ENCODE measurements at regions not wholly inside any gene's neighbourhood (a gene's known extent, or its start where the extent isn't known, plus 50 kb on each side); places are given as distances from the start of the nearest gene placed in this dataset.

DNA sequence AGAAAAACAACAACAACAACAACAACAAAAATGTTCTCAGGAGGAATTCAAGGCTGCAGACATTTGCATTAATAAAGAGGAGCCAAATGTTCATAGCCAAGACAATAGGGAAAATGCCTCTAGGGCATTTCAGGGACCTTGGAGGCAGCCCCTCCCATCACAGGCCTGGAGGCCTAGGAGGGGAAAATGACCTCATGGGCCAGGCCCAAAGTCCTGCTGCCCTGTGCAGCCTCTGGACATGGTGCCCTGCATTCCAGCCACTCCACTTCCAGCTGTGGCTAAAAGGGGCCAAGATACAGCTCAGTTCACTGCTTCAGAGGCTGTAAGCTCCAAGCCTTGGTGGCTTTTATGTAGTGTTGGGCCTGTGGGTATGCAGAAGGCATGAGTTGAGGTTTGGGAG lies 314.5 kb downstream of the CYRIA start:
- no peak overlapping the region for H4K8ac ChIP-seq (replicated peaks; ENCODE audit: insufficient read length, low read depth, low read length)
- DNase-seq: no peak

More for the DNA sequence above, 314.5 kb downstream of the CYRIA start:
- peaks cover 15% of the 10 kb centered on the region for H3K9me3 ChIP-seq (ENCODE audit: control insufficient read depth, low read depth, low read length)
- H3K9ac ChIP-seq (ENCODE audit: extremely low read depth, insufficient read length, low read length): no peak overlapping the region
- H4K5ac ChIP-seq (ENCODE audit: insufficient read length, low read depth, low read length): no peak overlapping the region
- no peak overlapping the region for H3K18ac ChIP-seq (ENCODE audit: insufficient read length, low read depth, low read length)
- no peak overlapping the region for H2BK12ac ChIP-seq (ENCODE audit: insufficient read length, low read depth, low read length)
- no peak overlapping the region for H2BK120ac ChIP-seq (ENCODE audit: low read depth, low read length, poor library complexity, severe bottlenecking)
- no peaks in the 10 kb centered on the region for H4K20me1 ChIP-seq (ENCODE audit: control insufficient read depth, insufficient read depth, insufficient read length)
- 0 out of 4 replicates have a peak, but pooled peaks cover 0 to 5% of the 10 kb centered on the region in 2 experiments for H3K4me1 Mint-ChIP-seq
- H3K9me3 Mint-ChIP-seq: peaks cover 37 to 39% of the 10 kb centered on the region in 2 experiments
- no peak overlapping the region for H2AK5ac ChIP-seq (ENCODE audit: insufficient read length, low read length)
- peaks cover 6 to 24% (median 18%) of the 10 kb centered on the region in 3 experiments for H3K36me3 Mint-ChIP-seq (ENCODE audit: insufficient read depth in 1 of 3, low read depth in 3 of 3)
- no peaks in the 10 kb centered on the region for H3K79me1 ChIP-seq (ENCODE audit: insufficient read depth, low read depth, low read length, poor library complexity, severe bottlenecking)
- H3K27me3 Mint-ChIP-seq (ENCODE audit: low read depth): no peaks in the 10 kb centered on the region; the same call in 1 of the 2 replicates
- no peak overlapping the region for H2BK15ac ChIP-seq (ENCODE audit: low read depth, low read length)
- TF ChIP-seq, protein P1, sequence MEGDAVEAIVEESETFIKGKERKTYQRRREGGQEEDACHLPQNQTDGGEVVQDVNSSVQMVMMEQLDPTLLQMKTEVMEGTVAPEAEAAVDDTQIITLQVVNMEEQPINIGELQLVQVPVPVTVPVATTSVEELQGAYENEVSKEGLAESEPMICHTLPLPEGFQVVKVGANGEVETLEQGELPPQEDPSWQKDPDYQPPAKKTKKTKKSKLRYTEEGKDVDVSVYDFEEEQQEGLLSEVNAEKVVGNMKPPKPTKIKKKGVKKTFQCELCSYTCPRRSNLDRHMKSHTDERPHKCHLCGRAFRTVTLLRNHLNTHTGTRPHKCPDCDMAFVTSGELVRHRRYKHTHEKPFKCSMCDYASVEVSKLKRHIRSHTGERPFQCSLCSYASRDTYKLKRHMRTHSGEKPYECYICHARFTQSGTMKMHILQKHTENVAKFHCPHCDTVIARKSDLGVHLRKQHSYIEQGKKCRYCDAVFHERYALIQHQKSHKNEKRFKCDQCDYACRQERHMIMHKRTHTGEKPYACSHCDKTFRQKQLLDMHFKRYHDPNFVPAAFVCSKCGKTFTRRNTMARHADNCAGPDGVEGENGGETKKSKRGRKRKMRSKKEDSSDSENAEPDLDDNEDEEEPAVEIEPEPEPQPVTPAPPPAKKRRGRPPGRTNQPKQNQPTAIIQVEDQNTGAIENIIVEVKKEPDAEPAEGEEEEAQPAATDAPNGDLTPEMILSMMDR (conservative IDR thresholded peaks at IDR 0.05): no peak
- H2BK5ac ChIP-seq (ENCODE audit: insufficient read length, low read length): no peak overlapping the region
- no peaks in the 10 kb centered on the region for H3K23me2 ChIP-seq (ENCODE audit: insufficient read length, low read depth, low read length, poor library complexity, severe bottlenecking)
- no peak overlapping the region for H3K56ac ChIP-seq (ENCODE audit: insufficient read length, low read depth, low read length)
- H4K91ac ChIP-seq (ENCODE audit: insufficient read length, low read depth, low read length): no peak overlapping the region
- no peak overlapping the region for H2BK20ac ChIP-seq (ENCODE audit: low read depth, low read length, poor library complexity, severe bottlenecking)
- H3K4me2 ChIP-seq (ENCODE audit: insufficient read depth, insufficient read length, low read length): no peak overlapping the region
- H3K14ac ChIP-seq (ENCODE audit: insufficient read depth, low read length): no peak overlapping the region
- no peaks in the 10 kb centered on the region for H3K4me1 ChIP-seq (ENCODE audit: insufficient read depth, low read length)
- no peaks in the 10 kb centered on the region for H3K79me2 ChIP-seq (ENCODE audit: insufficient read depth, low read length)
- no peak overlapping the region for H3K4ac ChIP-seq (ENCODE audit: low read depth, low read length)
- H3K27me3 ChIP-seq (ENCODE audit: insufficient read depth, low read length): no peaks in the 10 kb centered on the region
- no peak overlapping the region for H3K27ac ChIP-seq (ENCODE audit: insufficient read length, low read depth, low read length)
- no peak overlapping the region for H3K23ac ChIP-seq (ENCODE audit: insufficient read length, low read depth, low read length)
- H2AFZ ChIP-seq (ENCODE audit: low read length): no peak overlapping the region
- no peak overlapping the region for H3T11ph ChIP-seq (ENCODE audit: low read length)
- no peak overlapping the region for H3K27ac Mint-ChIP-seq
- no peak overlapping the region for H3K4me3 Mint-ChIP-seq

All from H9 (cell line).